GM12892 (cell line): ENCODE measurements at regions not wholly inside any gene's neighbourhood (a gene's known extent, or its start where the extent isn't known, plus 50 kb on each side); places are given as distances from the start of the nearest gene placed in this dataset.

Experiments used
- POLR2A ChIP-seq: IDR thresholded peaks from 2 replicates; pipeline ENCODE4 v1.6.1; 2011; ENCODE audit warnings: low read depth, low read length, control low read depth
- POLR2AphosphoS5 ChIP-seq: IDR thresholded peaks from 2 replicates; pipeline ENCODE4 v1.6.1; 2011; ENCODE audit warnings: low read depth, low read length, control low read depth

- no peak for TF ChIP-seq POLR2A
- no peak for TF ChIP-seq POLR2AphosphoS5
Measured at GRCh38 chr12:13282861-13283260, 86.3 kb downstream of the EMP1 start.
